ES-I3 (cell line): ENCODE measurements at regions not wholly inside any gene's neighbourhood (a gene's known extent, or its start where the extent isn't known, plus 50 kb on each side); places are given as distances from the start of the nearest gene placed in this dataset.

Experiments used
- H3K36me3 ChIP-seq: 2 replicates; pipeline ENCODE4 v1.6.1; 2013; ENCODE audit warnings: mild to moderate bottlenecking, low read length, control low read depth, moderate library complexity; ENCODE audit not compliant: insufficient read depth
- H3K4me1 ChIP-seq: 2 replicates; pipeline ENCODE4 v1.6.1; 2013; ENCODE audit warnings: mild to moderate bottlenecking, control low read depth, low read length; ENCODE audit not compliant: insufficient read depth
- H3K9ac ChIP-seq: 2 replicates; pipeline ENCODE4 v1.6.1; 2013; ENCODE audit warnings: low read depth, mild to moderate bottlenecking, low read length, moderate library complexity
- H3K9me3 ChIP-seq: 2 replicates; pipeline ENCODE4 v1.6.1; 2013; ENCODE audit warnings: mild to moderate bottlenecking, low read length, moderate library complexity; ENCODE audit not compliant: control insufficient read depth, insufficient read depth

DNA sequence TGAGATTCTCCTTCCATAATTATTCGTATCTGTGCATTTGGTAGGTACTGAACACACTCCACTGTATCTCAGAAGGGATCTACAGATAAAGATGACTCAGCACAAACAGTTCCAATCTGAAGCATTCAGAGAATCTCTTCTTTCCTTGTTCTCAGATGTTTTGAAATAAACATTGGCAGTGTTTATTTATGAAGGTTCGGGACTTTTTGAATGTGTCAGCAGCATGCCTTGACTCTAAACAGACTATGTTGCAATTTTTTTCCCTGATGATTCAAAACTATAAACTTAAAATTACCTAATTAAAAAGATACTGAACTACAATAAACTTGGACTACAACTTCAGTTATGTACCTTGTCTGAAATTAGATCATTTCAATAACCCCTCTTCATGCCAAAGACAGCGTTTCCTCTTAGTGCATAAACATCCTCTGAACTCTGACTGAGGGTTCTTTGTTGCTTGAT, 612.9 kb upstream of the TBL1XR1 start:
- Histone ChIP-seq H3K9ac (no peak overlapping the region), H3K4me1 (no peaks in the 10 kb centered on the region), H3K9me3 (no peaks in the 10 kb centered on the region)

DNA sequence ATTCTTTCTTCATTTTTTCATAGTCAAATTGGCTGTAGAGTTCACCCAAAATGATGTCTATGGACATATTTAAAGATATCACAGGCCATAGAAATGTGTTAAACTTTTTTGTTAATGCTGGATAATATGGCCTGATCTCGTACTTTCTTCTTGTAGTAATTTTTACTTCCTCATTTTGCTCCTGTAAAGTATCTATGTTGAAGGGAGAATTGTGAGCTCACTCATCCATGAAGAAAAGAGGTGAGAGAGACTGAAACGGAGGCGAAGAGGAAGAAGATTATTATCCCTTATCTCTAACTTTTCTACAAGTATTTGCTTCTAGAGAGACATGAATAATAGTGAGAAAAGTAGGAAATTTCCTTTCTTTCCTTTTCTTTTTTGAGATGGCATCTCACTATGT, 613.8 kb upstream of the TBL1XR1 start:
- Histone ChIP-seq H3K4me1 (no peaks in the 10 kb centered on the region), H3K9ac (no peak overlapping the region), H3K36me3 (no peaks in the 10 kb centered on the region)

More for the DNA sequence above, 612.9 kb upstream of the TBL1XR1 start:
- H3K36me3 ChIP-seq: no peaks in the 10 kb centered on the region

DNA sequence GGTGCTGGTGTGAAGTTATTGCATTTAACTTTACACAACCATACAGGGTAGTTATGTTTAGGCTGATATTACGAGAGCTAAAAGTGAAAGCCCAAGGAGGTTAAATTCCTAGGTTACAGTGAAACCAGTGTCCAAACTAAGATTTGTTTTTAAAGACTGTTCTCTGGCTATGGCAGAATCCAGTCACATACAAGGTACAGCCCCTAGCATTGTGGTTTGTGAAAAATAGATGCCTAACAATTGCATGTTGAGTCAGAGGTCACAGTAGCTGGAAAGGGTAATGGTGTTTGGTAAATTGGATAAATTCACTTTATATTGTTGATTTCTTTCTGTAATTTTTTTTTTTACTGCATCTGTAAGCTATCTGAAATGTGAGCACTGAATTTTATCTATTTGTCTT, 614.6 kb upstream of the TBL1XR1 start:
- Histone ChIP-seq H3K36me3 (no peaks in the 10 kb centered on the region), H3K4me1 (no peaks in the 10 kb centered on the region), H3K9ac (no peak overlapping the region)

More for the DNA sequence above, 613.8 kb upstream of the TBL1XR1 start:
- no peaks in the 10 kb centered on the region for H3K9me3 ChIP-seq

DNA sequence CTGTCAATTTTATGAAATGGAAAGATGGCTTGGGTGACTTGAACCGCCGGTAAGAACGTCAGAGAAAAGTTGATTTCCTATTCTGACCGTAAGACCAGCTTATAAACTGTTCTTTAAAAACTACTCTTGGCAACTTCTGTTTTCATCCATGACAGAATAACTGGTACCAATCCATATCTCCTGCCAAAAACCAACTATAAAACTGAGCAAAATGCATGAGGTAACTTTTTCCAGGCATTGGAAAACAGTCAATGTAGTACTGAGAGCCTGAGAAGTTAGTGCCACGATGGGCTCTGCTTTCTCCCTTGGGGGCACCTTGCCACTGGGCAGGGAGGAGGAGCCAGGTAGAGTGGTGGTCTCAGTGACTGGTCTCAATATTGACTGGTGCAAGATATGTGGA, 615.2 kb upstream of the TBL1XR1 start:
- Histone ChIP-seq H3K9me3 (no peaks in the 10 kb centered on the region), H3K9ac (no peak overlapping the region), H3K4me1 (no peaks in the 10 kb centered on the region), H3K36me3 (no peaks in the 10 kb centered on the region)

More for the DNA sequence above, 614.6 kb upstream of the TBL1XR1 start:
- H3K9me3 ChIP-seq: no peaks in the 10 kb centered on the region

DNA sequence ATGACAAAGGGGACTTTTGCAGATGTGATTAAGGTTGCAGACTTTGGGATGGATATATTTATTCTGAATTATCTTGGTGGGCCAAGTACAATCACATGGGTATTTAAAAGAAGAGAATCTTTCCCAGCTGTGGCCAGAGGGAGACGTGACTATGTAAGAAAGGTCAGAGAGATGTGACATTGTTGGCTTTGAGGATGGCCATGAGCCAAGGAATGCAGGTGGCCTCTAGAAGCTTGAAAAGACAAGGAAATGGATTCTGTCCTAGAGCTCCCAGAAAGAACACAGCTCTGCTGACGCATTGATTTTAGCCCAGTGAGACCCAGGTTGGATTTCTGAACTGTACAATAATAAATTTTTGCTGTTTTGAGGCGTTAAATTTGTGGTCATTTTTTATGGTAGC, 616.0 kb upstream of the TBL1XR1 start:
- H3K9ac ChIP-seq: no peak overlapping the region
- no peaks in the 10 kb centered on the region for H3K9me3 ChIP-seq
- H3K36me3 ChIP-seq: no peaks in the 10 kb centered on the region
- no peaks in the 10 kb centered on the region for H3K4me1 ChIP-seq

DNA sequence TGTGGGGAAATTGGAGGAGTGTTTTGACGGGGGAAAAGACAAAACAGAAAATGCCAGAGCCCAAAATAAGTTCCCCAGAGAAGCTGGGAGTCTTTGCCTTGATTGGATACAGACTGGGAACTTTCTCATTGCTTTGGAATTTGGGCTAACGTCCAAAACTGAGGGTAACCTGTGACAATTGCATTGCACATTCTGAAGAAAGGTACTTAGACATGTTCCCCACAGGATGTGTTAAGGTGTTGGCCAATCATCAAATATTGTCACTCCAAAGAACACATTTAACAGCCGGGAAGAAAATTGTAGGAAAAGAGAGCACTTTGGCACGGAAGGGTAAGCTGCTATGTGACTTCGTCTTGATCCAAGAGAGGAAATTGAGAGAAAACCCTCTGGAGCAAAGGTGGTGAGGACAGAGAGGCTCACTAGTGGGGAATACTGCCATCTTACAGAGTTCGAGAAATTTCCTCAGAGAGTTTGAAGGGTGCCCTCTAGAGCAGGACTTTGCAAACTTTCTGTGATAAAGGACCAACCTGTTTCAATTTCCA, 619.5 kb upstream of the TBL1XR1 start:
- Histone ChIP-seq H3K4me1 (no peaks in the 10 kb centered on the region), H3K9ac (no peak overlapping the region), H3K36me3 (no peaks in the 10 kb centered on the region), H3K9me3 (no peaks in the 10 kb centered on the region)

DNA sequence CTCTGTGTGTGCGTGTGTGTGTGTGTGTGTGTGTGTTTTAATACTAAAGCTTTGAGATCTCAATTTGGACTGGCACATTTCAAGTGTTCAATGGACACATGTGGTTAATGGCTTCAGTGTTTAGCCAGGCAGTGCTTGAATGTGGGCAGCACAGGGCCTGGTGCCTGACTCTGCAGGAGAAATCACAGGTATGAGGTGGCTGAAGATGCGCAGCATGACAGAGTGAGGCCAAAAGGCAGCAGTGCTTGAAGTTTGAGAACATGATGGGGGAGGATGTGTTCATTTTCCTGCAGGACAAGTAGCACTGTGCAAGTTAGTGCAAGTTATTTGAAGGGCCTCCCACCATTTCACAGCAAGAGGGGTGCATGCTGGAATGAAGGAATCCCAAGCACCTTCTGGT, 620.5 kb upstream of the TBL1XR1 start:
- Histone ChIP-seq H3K9me3 (no peaks in the 10 kb centered on the region), H3K36me3 (no peaks in the 10 kb centered on the region), H3K4me1 (no peaks in the 10 kb centered on the region), H3K9ac (no peak overlapping the region)

DNA sequence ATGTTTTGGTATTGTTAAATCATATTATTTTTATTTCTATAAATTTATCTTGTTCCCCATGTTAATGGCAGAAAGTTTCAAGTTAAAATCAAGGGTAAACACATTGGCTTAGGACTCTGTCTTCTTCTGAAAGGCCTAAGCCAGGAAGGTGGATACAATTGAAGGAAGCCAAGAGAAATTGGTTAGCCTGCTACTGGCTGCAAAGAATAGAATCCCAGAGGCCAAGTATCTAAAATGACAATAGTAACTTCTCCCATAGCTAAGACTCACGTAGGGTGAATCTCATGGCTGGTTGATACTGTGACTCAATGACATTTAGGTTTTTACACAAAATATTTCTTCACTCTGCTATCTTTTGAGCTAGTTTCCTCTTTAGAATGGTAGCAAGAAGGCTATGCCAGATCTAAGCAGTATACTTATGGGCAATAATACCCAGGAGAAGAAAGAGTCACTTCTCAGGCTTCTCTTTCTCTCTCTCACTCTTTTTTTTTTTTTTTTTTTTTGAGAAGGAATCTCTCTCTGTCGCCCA, 621.5 kb upstream of the TBL1XR1 start:
- H3K9ac ChIP-seq: no peak overlapping the region
- H3K36me3 ChIP-seq: no peaks in the 10 kb centered on the region
- H3K4me1 ChIP-seq: no peaks in the 10 kb centered on the region
- H3K9me3 ChIP-seq: no peaks in the 10 kb centered on the region

DNA sequence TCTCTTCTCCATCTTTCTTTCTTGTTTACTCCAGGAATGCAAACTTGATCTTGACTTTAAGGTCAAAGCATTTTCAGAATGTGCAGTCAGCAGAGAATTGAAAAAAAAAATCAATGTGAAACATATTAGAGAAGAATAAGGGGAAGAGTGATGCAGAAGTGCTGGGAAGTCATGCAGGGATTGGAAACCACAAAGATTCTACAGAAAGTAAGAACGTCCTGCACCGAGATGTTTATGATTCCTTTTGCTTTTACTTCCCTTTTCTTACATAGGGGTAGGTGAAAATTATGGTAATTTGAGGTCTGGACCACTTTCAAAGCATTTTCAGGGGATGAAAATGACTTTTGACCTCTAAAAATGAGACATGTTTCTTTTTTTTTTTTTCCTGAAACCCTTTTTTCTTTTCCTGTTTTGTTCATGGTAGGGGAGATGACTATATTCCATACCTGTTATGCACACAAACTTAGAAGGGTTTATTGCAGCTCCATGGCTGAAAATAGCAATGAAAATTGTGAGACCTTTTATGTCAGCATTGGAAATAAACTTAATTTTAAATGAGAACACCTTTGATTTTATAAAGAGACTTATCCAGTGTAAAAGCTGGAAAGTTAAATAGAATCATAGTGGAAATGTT, 623.5 kb upstream of the TBL1XR1 start:
- no peak overlapping the region for H3K9ac ChIP-seq
- H3K9me3 ChIP-seq: no peaks in the 10 kb centered on the region
- 0 out of 2 replicates have a peak, but pooled peaks cover 5% of the 10 kb centered on the region for H3K4me1 ChIP-seq
- H3K36me3 ChIP-seq: no peaks in the 10 kb centered on the region

DNA sequence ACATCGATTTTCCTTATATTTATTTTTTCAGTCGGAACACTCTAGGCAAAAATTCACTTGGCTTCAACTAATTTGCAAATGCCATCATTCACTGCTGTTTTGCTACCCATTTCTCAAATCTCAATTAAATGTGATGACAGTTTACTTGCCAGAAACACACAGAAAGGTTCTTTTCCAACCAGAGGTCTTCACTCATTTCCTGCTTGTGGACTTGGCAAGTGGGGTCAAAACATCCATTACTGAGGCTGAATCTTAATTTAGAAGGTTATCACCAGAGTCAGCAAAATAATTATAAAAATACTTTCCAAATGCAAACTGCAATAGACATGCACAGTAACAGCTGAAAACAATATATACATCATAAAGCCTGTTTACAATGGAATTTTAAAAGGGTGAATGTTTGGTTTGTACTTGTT, 625.4 kb upstream of the TBL1XR1 start:
- Histone ChIP-seq H3K9me3 (no peaks in the 10 kb centered on the region), H3K36me3 (no peaks in the 10 kb centered on the region), H3K4me1 (peaks cover 7% of the 10 kb centered on the region; the same call in 1 of the 2 replicates), H3K9ac (no peak overlapping the region)

DNA sequence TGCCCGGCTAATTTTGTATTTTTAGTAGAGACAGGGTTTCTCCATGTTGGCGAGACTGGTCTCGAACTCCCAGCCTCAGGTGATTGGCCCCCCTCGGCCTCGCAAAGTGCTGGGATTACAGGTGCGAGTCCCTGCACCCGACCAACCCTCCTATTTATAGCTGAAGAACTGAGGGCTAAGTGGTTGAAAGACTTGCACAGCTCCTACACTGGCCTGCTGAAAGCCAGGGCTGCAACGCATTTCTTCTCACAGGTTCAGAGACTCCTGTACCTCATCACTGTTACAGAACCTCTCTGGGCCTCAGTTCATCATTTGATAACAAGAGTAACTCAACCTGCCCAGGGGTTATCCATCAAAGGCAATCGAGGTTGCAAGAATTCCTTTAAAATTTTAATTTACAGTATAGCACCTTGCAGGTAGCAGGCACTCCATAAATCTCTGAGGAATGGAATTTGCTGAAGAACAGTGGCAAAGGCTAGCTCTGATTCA, 626.5 kb upstream of the TBL1XR1 start:
- H3K4me1 ChIP-seq: peaks cover 9% of the 10 kb centered on the region; the same call in 1 of the 2 replicates
- no peak overlapping the region for H3K9ac ChIP-seq
- no peaks in the 10 kb centered on the region for H3K9me3 ChIP-seq
- no peaks in the 10 kb centered on the region for H3K36me3 ChIP-seq

DNA sequence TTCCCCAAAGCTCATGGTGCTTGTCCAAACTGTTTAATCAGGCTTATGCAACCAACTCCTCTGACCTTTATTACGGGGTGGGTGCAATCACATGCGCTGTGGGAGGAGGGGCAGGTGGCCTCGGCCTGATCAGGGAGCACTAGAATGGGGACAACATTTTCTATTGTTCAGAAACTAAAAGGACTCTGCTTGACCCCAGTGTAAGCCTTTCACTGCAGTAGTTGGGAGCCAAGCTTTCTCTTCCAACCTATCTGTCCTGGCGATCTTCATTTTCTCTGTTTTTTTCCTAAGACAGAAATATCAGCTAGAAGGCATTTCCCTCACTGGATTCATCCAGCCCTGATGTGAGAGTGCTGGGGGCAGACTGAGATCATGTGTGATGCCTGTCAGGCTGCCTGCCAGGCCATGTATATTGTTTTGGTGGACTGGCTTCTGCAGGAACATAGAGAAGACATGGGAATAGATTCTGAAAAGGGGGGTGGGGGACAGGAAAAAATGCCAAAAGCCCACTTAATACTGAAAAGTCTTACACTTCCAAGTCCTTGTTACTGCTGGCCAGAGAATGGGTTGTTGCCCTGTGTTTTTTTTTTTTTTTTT, 627.0 kb upstream of the TBL1XR1 start:
- Histone ChIP-seq H3K36me3 (no peaks in the 10 kb centered on the region), H3K9ac (no peak overlapping the region), H3K4me1 (peaks cover 9% of the 10 kb centered on the region; the same call in 1 of the 2 replicates), H3K9me3 (no peaks in the 10 kb centered on the region)

DNA sequence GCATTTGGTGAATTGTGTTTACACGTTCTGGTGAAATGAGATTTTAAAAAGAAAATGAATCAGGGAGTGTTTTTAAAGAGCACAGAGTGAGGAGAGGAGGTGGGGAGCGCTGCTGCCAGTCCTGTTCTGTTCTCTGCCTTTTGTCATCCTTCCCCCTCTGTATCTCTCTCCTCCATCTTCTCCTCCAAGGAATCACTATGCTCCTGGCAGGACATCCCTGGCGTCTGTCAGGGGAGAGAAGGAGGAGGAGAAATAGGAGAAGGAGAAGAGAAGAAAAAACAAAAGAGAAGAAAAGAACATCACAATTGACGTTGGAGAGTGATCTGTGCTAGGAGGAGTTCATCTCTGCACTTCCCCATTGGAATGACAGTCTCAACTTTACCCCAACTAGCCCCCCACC, 627.6 kb upstream of the TBL1XR1 start:
- Histone ChIP-seq H3K4me1 (peaks cover 9% of the 10 kb centered on the region; the same call in 1 of the 2 replicates), H3K36me3 (no peaks in the 10 kb centered on the region), H3K9ac (no peak overlapping the region), H3K9me3 (no peaks in the 10 kb centered on the region)

DNA sequence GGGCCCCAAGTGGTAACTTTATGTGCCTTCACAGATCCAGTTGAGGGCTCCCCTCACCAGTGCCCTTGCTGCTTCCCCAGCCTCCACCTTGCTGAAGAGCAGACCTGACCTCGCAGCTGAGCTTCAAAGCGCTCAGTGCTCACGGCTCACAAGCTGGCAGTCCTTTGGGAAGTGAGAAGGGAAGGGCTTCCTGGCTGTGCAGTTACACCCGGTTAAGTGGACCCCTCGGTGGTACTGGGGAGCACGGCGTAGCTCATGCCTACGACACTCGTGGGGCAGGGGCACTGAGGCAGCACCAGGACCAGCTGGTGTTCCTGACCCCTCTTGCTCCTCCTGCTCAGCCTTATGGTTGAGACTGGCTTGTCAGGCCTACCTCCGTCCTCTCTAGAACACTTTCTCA, 629.0 kb upstream of the TBL1XR1 start:
- Histone ChIP-seq H3K9me3 (no peaks in the 10 kb centered on the region), H3K4me1 (peaks cover 9% of the 10 kb centered on the region; the same call in 1 of the 2 replicates), H3K36me3 (no peaks in the 10 kb centered on the region), H3K9ac (no peak overlapping the region)
